GM06990 (cell line): ENCODE measurements at regions not wholly inside any gene's neighbourhood (a gene's known extent, or its start where the extent isn't known, plus 50 kb on each side); places are given as distances from the start of the nearest gene placed in this dataset.

ENCODE experiments used
- DNase-seq: peaks from one replicate; pipeline ENCODE4 v3.0.0-alpha.2; 2011; ENCODE audit not compliant: insufficient read length; ENCODE audit errors: extremely low read depth
- H3K27me3 ChIP-seq: replicated peaks from 2 replicates; pipeline ENCODE4 v1.6.0; 2011; ENCODE audit warnings: low read length; ENCODE audit not compliant: control insufficient read depth, insufficient read depth
- H3K36me3 ChIP-seq: 2 replicates; pipeline ENCODE4 v1.5.1; 2011; ENCODE audit warnings: low read length; ENCODE audit not compliant: control insufficient read depth, insufficient read depth
- H3K4me3 ChIP-seq: replicated peaks from 2 replicates; pipeline ENCODE4 v1.5.1; 2011; ENCODE audit warnings: low read depth, mild to moderate bottlenecking, control low read depth, low read length
- TF ChIP-seq, protein P1 (sequence below): IDR thresholded peaks from 2 replicates; pipeline ENCODE4 v1.5.1; 2011; ENCODE audit warnings: low read length, control low read depth, mild to moderate bottlenecking, inconsistent platforms; ENCODE audit not compliant: insufficient read depth, poor library complexity, severe bottlenecking

DNA sequence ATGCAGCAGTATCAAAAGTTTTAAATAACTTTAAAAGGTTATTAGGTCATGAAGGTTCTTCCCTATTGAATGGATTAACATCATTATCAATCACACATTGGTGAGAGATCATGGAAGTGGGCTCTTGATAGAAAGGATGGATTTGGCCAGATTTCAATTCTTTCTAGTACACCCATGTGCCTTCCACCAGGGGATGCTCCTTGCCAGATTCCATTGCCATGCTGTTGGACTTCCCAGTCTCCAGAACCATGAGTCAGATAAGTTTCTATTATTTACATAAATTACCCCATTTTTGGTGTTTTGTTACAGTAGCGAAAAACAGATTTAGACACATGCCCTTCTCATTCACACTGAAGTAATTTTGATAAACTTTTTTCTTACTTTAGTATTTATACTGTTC lies 1010.6 kb upstream of the C9orf72 start:
- Histone ChIP-seq H3K27me3 (no peaks in the 10 kb centered on the region), H3K4me3 (no peak overlapping the region), H3K36me3 (no peaks in the 10 kb centered on the region)
- TF ChIP-seq, protein P1, sequence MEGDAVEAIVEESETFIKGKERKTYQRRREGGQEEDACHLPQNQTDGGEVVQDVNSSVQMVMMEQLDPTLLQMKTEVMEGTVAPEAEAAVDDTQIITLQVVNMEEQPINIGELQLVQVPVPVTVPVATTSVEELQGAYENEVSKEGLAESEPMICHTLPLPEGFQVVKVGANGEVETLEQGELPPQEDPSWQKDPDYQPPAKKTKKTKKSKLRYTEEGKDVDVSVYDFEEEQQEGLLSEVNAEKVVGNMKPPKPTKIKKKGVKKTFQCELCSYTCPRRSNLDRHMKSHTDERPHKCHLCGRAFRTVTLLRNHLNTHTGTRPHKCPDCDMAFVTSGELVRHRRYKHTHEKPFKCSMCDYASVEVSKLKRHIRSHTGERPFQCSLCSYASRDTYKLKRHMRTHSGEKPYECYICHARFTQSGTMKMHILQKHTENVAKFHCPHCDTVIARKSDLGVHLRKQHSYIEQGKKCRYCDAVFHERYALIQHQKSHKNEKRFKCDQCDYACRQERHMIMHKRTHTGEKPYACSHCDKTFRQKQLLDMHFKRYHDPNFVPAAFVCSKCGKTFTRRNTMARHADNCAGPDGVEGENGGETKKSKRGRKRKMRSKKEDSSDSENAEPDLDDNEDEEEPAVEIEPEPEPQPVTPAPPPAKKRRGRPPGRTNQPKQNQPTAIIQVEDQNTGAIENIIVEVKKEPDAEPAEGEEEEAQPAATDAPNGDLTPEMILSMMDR = no peak
- no peak for DNase-seq

DNA sequence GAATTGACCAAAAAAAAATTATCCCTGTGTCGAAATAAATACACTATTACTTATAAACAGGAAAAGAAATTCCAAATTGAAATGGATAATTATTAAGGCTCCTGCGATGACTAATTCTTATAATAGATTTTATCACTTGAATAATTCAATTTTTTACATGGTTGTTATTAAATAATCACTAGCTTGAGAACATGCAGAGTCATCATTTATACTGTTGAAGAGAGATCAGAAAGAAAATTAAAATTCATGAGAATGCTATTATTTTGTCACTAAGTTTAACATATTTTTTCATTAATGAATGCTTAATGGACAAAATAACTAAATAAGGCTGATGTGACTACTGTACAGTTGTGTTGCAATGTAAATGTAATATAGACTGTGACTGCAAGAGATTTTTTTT lies 1011.3 kb upstream of the C9orf72 start:
- Histone ChIP-seq H3K36me3 (no peaks in the 10 kb centered on the region), H3K4me3 (no peak overlapping the region), H3K27me3 (no peaks in the 10 kb centered on the region)
- TF ChIP-seq, protein P1 = no peak
- no peak for DNase-seq

DNA sequence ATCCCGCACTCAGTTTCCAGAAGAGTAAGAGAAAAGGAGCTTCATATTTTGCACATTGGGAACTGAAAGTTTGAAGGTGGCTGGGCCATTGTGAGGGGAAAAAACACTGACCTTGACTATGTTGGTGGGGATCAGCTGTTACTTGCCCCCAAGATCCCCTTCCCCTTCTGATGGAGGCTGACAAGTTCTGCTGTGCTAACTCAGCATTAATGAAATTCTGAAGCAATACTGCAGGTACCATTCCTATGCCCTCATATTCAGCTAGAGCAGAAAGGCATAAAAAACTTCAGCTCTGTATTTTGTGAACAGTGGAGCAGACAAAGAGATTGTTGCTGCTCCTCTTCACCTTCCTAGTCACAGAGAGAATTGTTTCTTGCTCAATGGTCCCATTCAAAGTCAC lies 1013.8 kb upstream of the C9orf72 start:
- H3K27me3 ChIP-seq = no peaks in the 10 kb centered on the region
- TF ChIP-seq, protein P1 = no peak
- no peak overlapping the region for H3K4me3 ChIP-seq
- no peak for DNase-seq
- H3K36me3 ChIP-seq = no peaks in the 10 kb centered on the region

DNA sequence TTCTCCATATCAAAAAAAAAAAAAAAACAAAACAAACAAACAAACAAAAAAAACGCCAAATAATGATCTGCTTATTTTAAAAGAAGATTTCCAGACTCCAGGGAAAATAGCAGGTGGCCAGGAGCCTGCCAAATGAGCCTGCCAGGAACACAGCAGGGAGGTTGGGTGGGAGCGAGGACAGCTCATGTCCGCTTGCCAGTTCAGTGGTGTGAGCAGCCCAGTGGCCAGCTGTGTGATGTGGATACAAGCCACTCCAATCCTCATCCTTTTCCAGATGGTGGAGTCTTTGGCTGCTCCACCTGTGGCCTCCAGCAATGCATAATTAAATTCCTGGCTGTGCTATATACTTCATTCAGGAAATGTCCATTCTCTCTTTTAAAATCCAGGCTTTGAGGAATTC lies 1025.1 kb upstream of the C9orf72 start:
- TF ChIP-seq, protein P1 = no peak
- Histone ChIP-seq H3K27me3 (no peaks in the 10 kb centered on the region), H3K4me3 (no peak overlapping the region), H3K36me3 (no peaks in the 10 kb centered on the region)
- no peak for DNase-seq

DNA sequence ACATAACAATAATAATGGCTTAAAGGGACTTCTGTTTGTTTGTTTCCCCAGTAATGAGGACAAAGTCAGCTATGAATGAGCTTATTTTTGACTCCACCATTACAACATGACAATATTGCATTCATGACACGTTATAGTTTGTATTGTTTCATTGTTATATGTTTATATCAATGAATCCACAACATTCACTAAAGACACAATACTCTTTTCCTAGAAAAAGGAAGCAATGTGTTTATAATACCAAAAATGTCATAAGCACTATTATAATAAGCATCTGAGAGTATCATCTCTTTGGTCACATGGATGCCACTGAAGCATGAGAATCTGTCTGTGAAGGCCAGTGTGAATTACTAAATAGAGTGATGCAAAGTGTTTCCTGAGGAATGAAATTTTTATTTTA lies 1026.9 kb upstream of the C9orf72 start:
- H3K36me3 ChIP-seq = no peaks in the 10 kb centered on the region
- H3K27me3 ChIP-seq = no peaks in the 10 kb centered on the region
- H3K4me3 ChIP-seq = no peak overlapping the region
- no peak for DNase-seq
- TF ChIP-seq, protein P1 = no peak

DNA sequence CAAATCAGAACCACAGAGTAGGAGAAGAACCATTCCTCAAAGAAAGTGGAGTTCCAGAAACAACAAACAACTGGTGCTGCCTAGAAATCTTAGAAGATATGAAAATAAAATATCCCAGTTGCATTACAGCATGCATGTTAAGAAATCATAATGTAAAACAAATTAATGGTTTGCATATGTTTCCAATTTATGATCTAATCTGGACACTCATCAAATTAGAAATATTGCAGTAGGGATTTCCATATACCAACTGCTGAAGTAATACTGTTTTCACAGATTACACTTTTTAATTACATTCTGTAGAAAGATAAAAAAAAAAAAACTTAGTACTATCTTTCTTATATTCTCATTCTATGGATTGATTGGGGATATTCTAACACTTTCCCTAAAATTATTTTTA lies 1034.6 kb upstream of the C9orf72 start:
- DNase-seq = no peak
- TF ChIP-seq, protein P1 = no peak
- Histone ChIP-seq H3K27me3 (no peaks in the 10 kb centered on the region), H3K4me3 (no peak overlapping the region), H3K36me3 (no peaks in the 10 kb centered on the region)
